GM18508 (cell line): ENCODE measurements at regions not wholly inside any gene's neighbourhood (a gene's known extent, or its start where the extent isn't known, plus 50 kb on each side); places are given as distances from the start of the nearest gene placed in this dataset.

Experiments
- ATAC-seq: cut with Tn5 transposase; IDR thresholded peaks from one replicate; pipeline ENCODE4 v1.9.1; 2021; ENCODE audit warnings: moderate number of reproducible peaks; ENCODE audit not compliant: insufficient read depth, unreplicated experiment

DNA sequence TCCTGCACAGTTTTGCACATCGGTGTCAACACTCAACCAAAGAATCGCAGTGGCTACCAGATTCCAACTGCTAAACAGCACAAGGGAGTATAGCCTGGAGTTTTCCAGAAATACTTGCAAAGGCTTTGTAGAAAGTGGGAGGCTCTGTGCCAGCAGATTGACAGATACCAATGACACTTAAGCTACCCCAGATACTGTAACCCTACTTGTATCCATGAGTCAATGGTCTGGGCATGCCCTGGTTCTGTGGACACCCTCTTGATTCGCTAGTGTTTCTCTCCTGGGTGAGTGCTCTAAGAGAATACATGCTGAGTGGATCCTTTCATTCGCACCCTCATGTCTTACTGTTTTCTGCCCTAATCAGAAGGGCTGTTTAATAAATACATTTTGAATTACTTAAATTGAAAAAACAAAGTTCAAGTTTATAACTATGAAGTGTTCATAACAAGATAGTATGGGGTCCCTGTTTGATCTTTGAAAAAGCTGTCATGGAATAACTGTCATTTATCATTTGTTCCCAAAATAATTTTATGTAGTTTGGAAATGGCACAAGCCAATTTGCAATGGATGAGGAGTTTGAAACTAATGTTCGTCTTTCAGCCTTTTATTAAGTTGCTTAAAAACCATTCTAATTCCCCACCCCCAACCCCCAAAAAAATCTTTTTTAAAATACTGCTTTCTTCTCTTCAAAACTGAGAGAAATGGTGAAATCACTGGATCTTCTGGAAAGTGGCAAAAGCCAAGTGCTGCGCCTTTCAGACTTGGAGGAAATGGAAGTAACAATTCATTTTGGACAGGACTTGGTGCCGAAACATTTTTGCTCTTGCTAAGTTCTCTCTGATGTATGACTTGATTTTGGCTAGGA lies 600.5 kb upstream of the TENM4 start:
- no peak for ATAC-seq

DNA sequence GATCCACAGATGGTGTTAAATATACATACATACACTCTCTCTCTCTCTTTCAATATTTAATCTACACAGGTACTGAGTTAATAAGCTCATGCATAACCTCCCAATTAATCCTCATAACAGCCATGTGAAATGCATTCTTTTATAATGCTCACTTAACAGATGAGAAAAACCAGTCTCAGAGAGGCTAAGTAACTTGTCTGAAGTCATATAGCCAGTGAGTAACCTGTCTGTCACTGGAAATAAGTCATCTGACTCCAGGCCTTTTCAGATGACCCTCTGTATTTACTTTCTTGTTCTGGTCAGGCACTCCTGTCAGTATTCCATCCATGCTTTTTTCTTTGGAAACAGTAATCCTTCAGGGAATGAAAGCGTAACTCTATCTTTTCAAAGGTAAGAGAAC lies 594.0 kb upstream of the TENM4 start:
- ATAC-seq = no peak

DNA sequence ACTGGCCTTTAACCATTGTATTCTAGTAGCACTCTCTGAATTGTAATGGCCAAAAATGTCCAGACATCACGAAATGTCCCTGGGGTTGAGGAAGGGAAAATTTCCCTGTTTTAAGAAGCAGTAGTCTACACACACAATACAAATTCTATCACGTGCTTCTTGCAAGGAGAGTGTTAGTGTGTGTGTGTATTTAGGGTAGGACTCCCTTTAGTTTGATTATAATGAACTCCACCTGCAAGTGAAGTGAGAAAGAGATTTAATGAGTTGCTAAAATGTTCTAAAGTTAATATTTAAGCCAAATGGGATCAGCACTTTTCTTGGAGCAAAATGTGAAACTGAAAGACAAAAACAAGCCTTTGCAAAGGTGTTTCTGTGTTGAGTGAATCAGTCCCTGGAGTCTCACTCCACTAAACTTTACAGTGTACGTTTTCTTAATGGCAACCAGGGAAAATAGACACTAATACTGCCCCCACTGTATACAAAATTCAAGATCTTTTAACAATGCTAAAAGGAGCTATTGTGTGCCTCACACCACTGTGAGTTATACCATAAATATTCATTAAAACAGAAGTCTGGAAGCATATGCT lies 590.3 kb upstream of the TENM4 start:
- no peak for ATAC-seq

DNA sequence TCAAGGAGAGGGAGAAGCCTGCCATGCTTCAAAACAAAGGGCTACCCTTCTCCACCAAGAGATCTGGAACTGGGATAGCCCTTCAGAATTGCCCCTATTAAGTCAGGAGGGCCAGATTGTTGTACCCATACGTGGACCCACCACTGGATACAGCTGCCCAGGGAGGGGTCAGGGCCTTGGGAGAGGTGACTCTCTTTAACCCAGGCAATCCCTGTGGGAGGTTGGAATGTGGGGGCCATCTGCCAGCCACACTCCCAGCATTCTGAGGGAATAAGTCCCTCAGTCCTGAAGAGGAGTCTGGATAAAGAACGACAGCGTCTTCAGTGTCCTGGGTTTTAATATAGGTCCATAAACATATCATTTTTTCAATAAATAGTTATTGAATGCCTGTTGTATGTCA lies 588.2 kb upstream of the TENM4 start:
- ATAC-seq = no peak

DNA sequence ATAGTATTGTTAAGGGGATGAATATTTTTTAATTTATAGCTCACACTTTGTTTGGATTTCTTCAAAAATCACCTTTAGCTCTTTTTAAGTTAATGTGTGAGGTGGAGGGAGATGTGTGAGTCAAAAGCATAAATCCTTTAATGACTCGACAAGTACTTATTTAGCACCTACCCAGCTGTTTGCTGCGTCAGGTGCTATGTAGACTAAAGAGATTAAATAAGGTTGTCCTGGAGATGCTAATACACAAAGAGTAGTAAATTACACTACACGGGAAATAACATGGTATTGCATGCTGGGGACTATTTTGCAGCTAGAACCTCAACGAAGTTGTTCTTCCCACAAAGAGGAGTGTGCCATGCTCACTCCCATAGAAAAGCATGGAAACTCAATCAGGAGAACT lies 583.3 kb upstream of the TENM4 start:
- no peak for ATAC-seq

DNA sequence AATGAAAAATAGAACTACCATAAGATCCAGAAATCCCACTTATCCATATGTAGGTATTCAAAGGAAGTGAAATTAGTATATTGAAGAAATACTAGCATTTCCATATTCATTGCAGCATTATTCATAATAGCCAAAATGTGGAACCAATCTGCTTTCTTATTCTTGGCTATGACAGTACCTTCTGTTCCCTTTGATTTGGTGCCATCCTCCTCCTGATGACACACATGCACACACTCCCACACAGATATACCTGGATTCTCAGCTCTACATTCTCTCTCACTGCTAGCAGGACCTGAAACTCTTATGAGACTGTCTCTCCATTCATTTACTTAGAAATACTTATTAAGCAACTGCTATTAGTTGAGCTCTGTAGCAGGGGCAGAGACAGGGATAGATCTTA lies 582.6 kb upstream of the TENM4 start:
- ATAC-seq = no peak

DNA sequence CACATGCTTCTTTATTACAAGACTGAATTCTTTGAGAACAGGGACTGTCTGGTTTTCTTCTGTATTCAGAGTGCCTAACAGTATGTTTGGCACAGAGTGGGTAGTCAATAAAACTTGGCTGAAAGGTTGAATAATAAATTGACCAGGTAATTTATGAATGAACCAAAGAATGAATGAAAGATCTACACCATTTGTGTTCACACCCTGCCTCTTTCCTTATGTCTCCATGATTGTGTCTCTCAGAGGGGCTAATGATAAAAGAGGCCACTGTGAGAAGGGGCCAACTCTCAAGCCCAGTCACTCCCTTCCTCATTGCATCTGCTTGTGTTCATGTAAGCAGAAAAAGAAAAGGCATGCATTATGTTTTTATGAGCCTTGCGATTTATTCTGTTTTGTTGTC lies 569.7 kb upstream of the TENM4 start:
- no peak for ATAC-seq

DNA sequence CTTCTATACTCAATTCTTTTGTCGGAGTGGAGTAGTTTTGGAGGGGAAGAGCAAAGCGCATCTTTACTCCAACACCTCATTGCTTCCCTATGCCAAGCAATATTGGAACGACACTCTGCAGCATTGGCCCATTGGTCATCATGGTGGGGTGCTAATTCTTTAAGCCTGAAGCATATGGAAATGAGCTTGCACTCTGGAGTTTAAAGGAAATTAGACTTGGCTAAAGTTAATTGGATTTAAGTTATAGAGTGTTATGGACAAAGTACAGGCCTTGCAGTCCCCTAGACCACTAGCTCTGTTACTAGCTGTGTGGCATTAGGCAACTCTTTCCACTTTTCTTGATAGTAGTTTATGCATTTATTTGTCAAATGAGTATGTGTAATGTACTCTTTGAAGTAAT lies 568.3 kb upstream of the TENM4 start:
- ATAC-seq = no peak

DNA sequence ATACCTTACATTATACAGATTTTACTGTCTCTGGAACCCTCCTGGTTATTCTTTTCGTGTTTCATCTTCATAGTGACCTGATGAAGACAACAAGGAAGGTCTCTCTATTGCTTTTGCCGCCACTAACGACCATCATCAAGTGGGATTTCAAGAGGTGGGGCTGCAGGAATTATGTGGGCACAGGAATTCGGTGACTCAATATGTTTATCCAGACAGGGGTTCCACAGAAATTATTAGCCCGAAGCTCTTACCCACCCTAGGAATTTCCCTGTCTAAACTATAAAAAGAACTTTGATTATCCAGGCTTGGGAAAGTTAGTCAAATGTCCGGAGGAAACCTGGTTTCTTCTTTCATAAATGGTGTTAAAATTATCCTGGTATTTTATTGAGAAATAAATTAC lies 566.8 kb upstream of the TENM4 start:
- no peak for ATAC-seq

DNA sequence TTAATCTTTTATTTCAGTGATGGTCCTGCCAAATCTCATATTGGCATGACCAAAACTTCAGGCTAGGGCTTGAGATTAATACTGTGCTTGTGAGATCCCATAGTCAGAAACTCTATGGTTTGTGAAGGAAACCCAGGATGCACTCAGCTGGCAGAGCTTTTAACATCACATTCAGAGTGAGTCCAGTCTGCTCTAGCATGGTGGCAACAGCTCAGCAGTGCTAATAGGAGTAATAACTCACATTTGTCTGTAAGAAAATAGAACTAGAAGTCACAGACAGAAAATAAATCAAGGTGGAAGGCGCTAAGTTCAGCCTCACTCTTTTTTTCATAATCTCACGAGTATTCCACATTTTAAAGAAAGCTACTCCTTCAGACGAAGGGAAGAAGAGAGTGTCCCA lies 549.3 kb upstream of the TENM4 start:
- no peak for ATAC-seq

DNA sequence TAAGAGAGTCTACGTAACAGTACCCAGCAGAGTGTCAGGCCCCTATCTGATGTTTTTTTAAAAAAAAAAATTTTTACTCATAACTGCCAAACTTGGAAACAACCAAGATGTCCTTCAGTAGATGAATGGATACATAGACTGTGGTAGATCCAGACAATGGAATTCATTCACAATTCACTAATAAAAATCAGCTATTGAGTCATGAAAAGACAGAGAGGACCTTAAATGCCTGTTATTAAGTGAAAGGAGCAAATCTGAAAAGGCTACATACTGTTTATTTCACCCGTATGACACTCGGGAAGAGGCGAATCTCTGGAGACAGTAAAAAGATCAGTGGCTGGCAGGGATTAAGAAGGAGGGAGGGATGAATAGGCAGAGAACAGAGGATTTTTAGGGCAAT lies 541.4 kb upstream of the TENM4 start:
- ATAC-seq = no peak

DNA sequence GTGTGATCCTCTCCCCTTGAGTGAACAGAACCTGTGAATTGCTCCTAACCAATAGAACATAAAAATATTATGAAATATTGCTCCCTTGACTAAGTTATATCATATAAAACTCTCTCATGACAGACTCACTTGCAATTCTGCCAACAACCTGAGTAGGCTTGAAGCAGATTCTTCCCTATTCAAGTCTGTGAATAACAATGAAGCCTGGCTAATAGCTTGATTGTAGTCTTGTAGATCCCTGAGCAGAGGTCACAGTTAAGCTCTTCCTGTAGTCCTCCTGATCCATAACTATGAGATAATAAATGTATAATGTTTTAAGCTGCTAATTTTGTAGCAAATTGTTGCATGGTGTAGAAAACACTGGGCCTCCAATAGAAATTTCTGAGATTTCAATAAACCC lies 540.1 kb upstream of the TENM4 start:
- no peak for ATAC-seq

DNA sequence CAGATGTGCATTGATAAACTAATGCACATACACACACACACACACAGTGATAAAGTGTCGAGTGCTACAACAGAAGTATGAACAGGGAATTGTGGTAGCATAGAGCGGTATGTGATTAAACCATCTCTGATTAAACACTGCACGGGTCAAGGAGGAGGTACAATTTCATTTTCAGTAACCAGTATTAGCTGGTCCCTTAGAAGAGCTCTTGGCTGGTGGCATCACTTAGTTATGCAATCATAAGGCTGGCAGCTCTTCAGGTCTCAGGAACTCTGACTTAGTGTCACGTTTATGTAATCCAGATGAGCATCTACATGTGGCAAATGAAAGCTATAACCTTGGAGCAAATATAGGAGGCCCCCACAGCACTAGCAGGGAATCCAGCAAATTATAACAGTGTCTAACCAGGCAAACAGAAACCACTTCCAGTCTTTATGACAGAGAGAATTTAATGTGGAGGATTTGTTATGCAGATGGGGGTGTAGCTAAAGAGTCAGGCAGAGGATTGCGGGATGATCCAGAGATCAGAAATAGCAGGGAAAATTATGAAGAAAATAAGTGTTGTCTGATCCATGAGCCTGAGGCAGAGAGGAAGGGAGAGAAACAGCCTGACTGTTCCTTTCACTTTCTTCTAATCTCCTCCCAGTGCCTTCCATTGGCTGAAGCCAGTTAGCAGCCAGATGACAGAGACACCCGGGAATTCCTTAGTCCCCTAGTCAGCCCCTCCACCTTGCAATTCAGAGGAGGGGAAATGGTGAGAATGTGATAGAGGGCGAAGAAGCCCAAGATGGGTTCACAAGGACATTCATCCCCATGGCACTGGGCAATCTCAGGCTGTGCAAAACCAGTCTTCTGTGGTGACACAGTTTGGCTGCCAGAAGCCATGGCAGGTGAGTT lies 533.1 kb upstream of the TENM4 start:
- ATAC-seq = no peak

DNA sequence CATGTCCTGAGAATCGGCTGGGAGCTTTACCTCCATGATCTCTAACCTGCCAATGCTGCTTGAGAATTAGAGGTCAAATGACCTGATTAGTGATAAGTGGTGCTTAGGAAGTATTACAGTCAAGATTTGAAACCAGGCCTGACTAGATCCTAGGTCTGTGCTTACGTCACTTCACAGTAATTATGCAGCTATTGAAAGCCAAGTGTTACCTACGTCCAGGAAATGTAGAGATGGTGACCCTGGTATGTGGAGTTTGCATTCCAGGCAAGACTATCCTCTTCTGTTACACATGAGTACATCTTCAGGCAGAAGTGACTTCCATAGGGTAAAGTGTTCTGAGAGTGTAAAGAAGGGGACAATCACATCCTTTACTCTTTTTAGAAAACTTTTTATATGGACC lies 530.4 kb upstream of the TENM4 start:
- no peak for ATAC-seq

DNA sequence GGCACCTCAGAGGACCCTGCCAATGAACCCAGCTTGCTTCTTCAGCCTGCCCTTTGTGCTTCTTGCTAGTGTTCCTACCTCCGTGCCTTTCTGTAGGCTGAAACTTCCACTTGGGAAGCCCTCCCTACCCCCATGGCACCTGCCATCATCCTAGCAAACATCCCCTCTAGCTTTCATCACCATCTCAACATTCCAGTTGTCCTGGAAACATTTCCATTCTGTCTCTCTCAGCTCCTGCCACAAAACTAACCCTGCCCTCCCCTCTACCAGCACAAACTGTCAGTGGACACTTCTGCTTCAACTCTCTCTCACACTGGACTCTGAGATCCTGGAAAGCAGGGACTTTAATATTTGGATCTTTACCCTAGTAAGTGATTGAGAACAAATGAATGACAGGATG lies 525.8 kb upstream of the TENM4 start:
- no peak for ATAC-seq

DNA sequence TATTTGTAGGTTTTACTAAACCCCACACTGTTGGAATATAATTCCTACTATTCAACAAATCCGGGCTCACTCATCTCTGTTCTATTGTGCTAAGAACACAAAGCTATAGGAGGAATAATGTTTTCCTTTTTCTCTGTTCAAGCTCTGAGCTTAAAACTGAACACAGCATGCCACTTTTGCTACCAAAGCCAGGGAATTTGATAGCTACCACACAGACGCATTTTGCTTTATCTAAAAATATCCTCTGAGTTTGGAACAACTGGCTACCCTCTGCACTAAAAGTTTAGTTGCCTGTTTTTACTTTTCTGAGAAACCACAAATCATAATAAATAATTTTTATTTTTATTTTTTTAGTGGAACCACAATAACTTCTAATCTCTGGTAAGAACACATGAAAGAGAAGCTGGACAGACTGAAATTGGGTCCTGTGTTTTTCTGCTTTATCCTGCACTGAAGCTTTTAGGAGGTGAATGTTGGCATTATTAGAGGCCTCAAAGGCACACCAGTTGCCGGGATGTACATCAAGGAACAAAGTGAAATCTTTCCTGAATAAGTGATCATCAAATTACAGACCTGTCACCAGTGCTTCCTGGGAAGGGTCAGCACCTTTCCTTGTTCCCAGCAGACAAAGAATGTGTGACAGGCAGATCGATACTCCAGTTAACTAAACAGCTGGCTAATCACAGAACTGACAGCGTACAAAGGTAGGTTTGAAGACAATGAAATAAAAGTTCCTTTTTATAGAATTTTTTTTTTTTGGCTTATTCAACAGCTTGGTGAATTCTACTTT lies 523.2 kb upstream of the TENM4 start:
- no peak for ATAC-seq

DNA sequence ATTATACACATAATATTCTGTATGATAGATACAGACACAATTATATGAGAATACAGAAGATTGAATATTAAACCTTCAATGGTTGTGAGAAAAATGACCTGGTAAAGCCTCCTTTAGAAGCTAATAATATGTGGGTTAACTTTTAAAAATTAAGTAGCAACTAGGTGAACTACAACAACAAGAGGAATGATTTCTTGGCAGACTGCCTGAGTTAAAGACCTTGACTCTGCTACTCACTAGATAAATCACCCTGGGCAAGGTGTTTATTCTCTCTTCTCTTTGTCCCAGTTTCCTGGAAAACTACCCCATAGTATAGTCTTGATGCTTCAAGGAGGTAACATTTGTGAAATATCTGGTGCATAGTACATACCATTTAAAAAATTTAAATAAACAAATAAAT lies 519.6 kb upstream of the TENM4 start:
- no peak for ATAC-seq

DNA sequence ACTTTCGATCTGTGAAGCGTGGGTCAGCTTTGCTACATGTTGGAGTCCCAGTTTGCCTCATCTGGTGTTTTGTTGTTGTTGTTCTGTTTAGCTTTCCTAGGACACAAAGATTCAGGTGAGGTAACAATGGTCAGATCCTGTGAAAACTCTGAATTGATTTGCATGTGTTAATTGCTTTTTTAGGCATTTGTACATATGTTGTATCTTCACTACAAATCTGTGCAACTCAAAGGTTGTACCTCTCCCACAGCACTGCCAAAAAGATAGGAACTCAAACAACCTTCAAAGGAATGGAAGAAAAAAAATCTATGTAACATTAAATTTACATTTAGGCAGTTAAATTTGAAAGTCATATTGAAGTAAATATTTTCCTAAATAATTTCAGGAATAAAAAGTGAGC lies 518.5 kb upstream of the TENM4 start:
- no peak for ATAC-seq

DNA sequence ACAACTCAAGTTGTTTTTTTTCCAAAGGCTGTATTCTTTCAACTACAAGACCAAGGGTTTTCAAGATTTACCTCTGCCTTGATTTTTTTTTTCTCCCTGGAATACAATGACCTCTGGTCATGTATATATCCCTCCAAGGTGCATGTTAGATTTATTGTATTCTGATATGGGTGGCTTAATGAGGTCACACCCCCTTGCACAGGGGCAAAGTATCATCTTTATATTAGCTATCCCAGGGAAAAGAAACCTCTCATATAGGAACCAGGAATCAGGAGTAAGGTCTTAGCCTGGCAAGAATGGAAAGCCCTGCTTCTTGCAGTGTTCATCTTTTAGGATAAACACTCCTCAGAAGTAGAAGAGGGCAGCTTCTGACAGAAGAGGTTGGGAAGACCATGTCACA lies 516.9 kb upstream of the TENM4 start:
- ATAC-seq = no peak

DNA sequence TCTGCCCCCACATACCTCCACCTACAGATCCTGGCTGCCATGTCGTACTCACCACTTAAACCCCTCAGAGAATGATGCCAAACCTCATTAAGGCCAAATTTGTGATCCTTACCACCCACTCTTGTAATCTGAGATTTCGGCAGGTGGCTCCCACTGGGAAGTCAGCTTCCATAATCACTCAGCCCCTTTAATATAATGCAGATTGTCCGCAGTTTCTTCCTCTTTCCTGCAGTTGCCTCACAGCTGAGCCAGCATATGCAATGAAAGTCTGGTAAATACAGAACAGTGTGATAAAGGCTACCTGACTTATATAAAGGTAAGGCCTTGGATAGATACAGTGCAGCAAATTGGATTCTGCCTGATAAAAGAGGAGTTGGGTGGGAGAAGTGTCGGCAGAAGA lies 515.2 kb upstream of the TENM4 start:
- ATAC-seq = no peak
